GM12878 (cell line): ENCODE measurements at regions not wholly inside any gene's neighbourhood (a gene's known extent, or its start where the extent isn't known, plus 50 kb on each side); places are given as distances from the start of the nearest gene placed in this dataset.

Source experiments
- ATAC-seq: fragments of 200-7000 bp; cut with Tn5 transposase; 3 replicates; pipeline ENCODE4 v1.9.1; 2020; ENCODE audit warnings: mild to moderate bottlenecking, moderate library complexity
- BruUV-seq: library from RNA; stranded (reverse); fragments of 400-500 nt; replicated peaks from 2 replicates; lab custom pipeline; 2021; lab: Mats Ljungman, UMichigan
- CTCF ChIA-PET: fragments of 300-600 bp; sonication (Branson Sonifier 250); formaldehyde crosslinking; extraction: SDS; loops from one replicate; lab custom pipeline; 2021; ENCODE audit warnings: inconsistent platforms; lab: Yijun Ruan, JAX
- POLR2A ChIA-PET: fragments of 350-600 bp; formaldehyde crosslinking; extraction: SDS; loops from one replicate; lab custom pipeline; 2021; ENCODE audit warnings: inconsistent platforms; lab: Charles Lee
- RAD21 ChIA-PET: fragments of 300-600 bp; sonication (Branson Sonifier 250); formaldehyde crosslinking; loops from one replicate; lab custom pipeline; 2023; ENCODE audit warnings: antibody characterized with exemption; ENCODE audit not compliant: unreplicated experiment; lab: Charles Lee
- SMC1A ChIA-PET: fragments of 300-600 bp; sonication (Branson Sonifier 250); formaldehyde crosslinking; loops from one replicate; lab custom pipeline; 2023; ENCODE audit not compliant: unreplicated experiment, uncharacterized antibody; lab: Charles Lee
- DNase-seq: peaks from one replicate; pipeline ENCODE4 v3.0.0-alpha.2; 2011; ENCODE audit warnings: low read depth, low spot score
- FAIRE-seq: peaks from 3 replicates; lab custom pipeline; 2011; peaks lifted over from hg19 to GRCh38; lab: Jason Lieb, UNC
- H2AFZ ChIP-seq: 2 replicates; pipeline ENCODE4 v1.6.0; 2011; ENCODE audit warnings: low read depth, low read length, control low read depth; ENCODE audit not compliant: control insufficient read depth
- H3K27ac ChIP-seq: 2 replicates; pipeline ENCODE4 v1.5.1; 2011; ENCODE audit warnings: control low read depth; ENCODE audit not compliant: control insufficient read depth, insufficient read depth
- H3K27me3 ChIP-seq, 2 experiments: replicated peaks in 1 of 2; 2 replicates each; pipeline versions ENCODE4 v1.6.0 to v1.6.1; 2011; ENCODE audit warnings: low read length in 1 of 2; ENCODE audit not compliant: control insufficient read depth in 2 of 2, insufficient read depth in 2 of 2
- H3K36me3 ChIP-seq, 2 experiments: 2 replicates each; pipeline ENCODE4 v1.5.1; 2011; ENCODE audit warnings: low read length in 1 of 2; ENCODE audit not compliant: control insufficient read depth in 2 of 2, insufficient read depth in 2 of 2
- H3K4me1 ChIP-seq: 2 replicates; pipeline ENCODE4 v1.6.1; 2011; ENCODE audit warnings: mild to moderate bottlenecking, low read length, moderate library complexity, mixed read lengths; ENCODE audit not compliant: control insufficient read depth, insufficient read depth
- H3K4me2 ChIP-seq: 2 replicates; pipeline ENCODE4 v1.6.0; 2011; ENCODE audit warnings: control low read depth; ENCODE audit not compliant: control insufficient read depth, insufficient read depth
- H3K4me3 ChIP-seq: fragments of 200-600 bp; sonication (generic); 2 replicates; pipeline ENCODE4 v1.5.1; 2016
- H3K79me2 ChIP-seq: 2 replicates; pipeline ENCODE4 v1.6.0; 2011; ENCODE audit warnings: low read length; ENCODE audit not compliant: control insufficient read depth, insufficient read depth
- H3K9ac ChIP-seq: 2 replicates; pipeline ENCODE4 v1.8.0; 2011; ENCODE audit warnings: low read length, control low read depth, mixed read lengths; ENCODE audit not compliant: control insufficient read depth, insufficient read depth
- H3K9me3 ChIP-seq: replicated peaks from 3 replicates; pipeline ENCODE4 v1.5.1; 2011; ENCODE audit warnings: mild to moderate bottlenecking, low read length; ENCODE audit not compliant: control insufficient read depth, insufficient read depth
- H4K20me1 ChIP-seq: 2 replicates; pipeline ENCODE4 v1.6.0; 2011; ENCODE audit not compliant: control insufficient read depth, insufficient read depth
- BCL11A ChIP-seq: IDR thresholded peaks from 2 replicates; pipeline ENCODE4 v1.6.1; 2011; ENCODE audit warnings: low read depth, low read length
- HDGF ChIP-seq: fragments of 450-650 bp; IDR thresholded peaks from 2 replicates; pipeline ENCODE4 v1.6.1; 2016; ENCODE audit warnings: antibody characterized with exemption
- KDM1A ChIP-seq: fragments of 200-600 bp; sonication (generic); IDR thresholded peaks from 2 replicates; pipeline ENCODE4 v1.6.1; 2016; ENCODE audit warnings: borderline replicate concordance
- NFYA ChIP-seq: IDR thresholded peaks from 2 replicates; pipeline ENCODE4 v1.6.1; 2011; ENCODE audit warnings: low read depth, mild to moderate bottlenecking, low read length, improper control_type of control experiment, borderline replicate concordance
- RCOR1 ChIP-seq: conservative IDR thresholded peaks from 2 replicates; pipeline ENCODE4 v1.6.1; 2012; ENCODE audit warnings: low read depth, low read length, improper control_type of control experiment
- SREBF1 ChIP-seq: IDR thresholded peaks from 2 replicates; pipeline ENCODE4 v1.6.1; 2012; ENCODE audit warnings: mild to moderate bottlenecking, low read length
- WGBS: methylation state at CpG from one replicate; pipeline ENCODE4 v1.1.6; 2016; ENCODE audit warnings: low lambda C conversion rate; ENCODE audit not compliant: insufficient replicate concordance, insufficient coverage; ENCODE audit errors: missing lambda C conversion rate; 5-methylcytosine and 5-hydroxymethylcytosine counted together
- in situ Hi-C: fragments of 300-500 bp; cut with MboI; formaldehyde crosslinking; loops from 9 replicates; pipeline ENCODE4 v1.14.3; 2018; ENCODE audit warnings: mixed read lengths
- intact Hi-C: fragments of 100-400 bp; cut with micrococcal nuclease; formaldehyde crosslinking; loops from one replicate; pipeline ENCODE4 v1.14.2; 2022; ENCODE audit not compliant: unreplicated experiment
- TF ChIP-seq, protein P1 (sequence below): IDR thresholded peaks from 2 replicates; pipeline ENCODE4 v1.6.1; 2011; ENCODE audit warnings: borderline replicate concordance, low read depth, mild to moderate bottlenecking, moderate library complexity, low read length; ENCODE audit not compliant: insufficient read depth, poor library complexity, severe bottlenecking
- TF ChIP-seq, protein P2 (sequence below): IDR thresholded peaks from 2 replicates; pipeline ENCODE4 v1.6.1; 2012; ENCODE audit warnings: mild to moderate bottlenecking, low read depth, low read length

DNA sequence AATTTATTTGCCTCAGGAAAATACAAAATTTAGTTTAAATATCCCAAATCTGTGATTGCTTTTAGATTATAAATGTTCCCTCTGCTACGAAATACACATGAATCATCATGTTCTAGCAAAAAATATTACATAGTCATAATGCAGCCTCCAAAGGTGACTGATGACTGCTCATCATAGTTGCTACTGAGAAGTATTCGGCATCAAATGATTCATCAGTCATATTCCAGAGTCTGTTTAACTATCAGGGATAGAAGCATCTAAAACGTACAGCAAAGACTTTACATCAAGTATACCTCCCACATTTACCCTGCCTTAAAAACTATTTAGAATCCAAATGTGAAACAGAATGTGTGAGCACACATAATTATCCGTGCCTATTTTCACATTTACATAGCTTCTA lies 626.0 kb downstream of the CDH26 start:
- H3K4me3 ChIP-seq: no peak overlapping the region
- H3K36me3 ChIP-seq: no peaks in the 10 kb centered on the region
- CTCF ChIA-PET: no interaction called here
- no peak for DNase-seq
- no peaks in the 10 kb centered on the region for H4K20me1 ChIP-seq
- 13% methylated on average over 4 of the region's 4 CpGs for WGBS
- ATAC-seq: no peak
- TF ChIP-seq, protein P1, sequence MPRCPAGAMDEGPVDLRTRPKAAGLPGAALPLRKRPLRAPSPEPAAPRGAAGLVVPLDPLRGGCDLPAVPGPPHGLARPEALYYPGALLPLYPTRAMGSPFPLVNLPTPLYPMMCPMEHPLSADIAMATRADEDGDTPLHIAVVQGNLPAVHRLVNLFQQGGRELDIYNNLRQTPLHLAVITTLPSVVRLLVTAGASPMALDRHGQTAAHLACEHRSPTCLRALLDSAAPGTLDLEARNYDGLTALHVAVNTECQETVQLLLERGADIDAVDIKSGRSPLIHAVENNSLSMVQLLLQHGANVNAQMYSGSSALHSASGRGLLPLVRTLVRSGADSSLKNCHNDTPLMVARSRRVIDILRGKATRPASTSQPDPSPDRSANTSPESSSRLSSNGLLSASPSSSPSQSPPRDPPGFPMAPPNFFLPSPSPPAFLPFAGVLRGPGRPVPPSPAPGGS: no peak
- TF ChIP-seq HDGF (no peak), KDM1A (no peak), SREBF1 (no peak), NFYA (no peak), RCOR1 (no peak), BCL11A (no peak)
- TF ChIP-seq, protein P2, sequence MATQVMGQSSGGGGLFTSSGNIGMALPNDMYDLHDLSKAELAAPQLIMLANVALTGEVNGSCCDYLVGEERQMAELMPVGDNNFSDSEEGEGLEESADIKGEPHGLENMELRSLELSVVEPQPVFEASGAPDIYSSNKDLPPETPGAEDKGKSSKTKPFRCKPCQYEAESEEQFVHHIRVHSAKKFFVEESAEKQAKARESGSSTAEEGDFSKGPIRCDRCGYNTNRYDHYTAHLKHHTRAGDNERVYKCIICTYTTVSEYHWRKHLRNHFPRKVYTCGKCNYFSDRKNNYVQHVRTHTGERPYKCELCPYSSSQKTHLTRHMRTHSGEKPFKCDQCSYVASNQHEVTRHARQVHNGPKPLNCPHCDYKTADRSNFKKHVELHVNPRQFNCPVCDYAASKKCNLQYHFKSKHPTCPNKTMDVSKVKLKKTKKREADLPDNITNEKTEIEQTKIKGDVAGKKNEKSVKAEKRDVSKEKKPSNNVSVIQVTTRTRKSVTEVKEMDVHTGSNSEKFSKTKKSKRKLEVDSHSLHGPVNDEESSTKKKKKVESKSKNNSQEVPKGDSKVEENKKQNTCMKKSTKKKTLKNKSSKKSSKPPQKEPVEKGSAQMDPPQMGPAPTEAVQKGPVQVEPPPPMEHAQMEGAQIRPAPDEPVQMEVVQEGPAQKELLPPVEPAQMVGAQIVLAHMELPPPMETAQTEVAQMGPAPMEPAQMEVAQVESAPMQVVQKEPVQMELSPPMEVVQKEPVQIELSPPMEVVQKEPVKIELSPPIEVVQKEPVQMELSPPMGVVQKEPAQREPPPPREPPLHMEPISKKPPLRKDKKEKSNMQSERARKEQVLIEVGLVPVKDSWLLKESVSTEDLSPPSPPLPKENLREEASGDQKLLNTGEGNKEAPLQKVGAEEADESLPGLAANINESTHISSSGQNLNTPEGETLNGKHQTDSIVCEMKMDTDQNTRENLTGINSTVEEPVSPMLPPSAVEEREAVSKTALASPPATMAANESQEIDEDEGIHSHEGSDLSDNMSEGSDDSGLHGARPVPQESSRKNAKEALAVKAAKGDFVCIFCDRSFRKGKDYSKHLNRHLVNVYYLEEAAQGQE: no peak
- TF ChIP-seq, all 136 proteins: peak for 0
- Histone ChIP-seq H3K4me1 (no peaks in the 10 kb centered on the region), H3K27ac (no peak overlapping the region), H3K9me3 (no peaks in the 10 kb centered on the region; the same call in 2 of the 3 replicates), H3K27me3 (no peaks in the 10 kb centered on the region), H2AFZ (no peak overlapping the region), H3K9ac (no peak overlapping the region), H3K79me2 (no peaks in the 10 kb centered on the region), H3K4me2 (no peak overlapping the region)
- in situ Hi-C loops: no loop called here
- FAIRE-seq: no peak
- ChIA-PET POLR2A (no interaction called here), RAD21 (no interaction called here), SMC1A (no interaction called here)
- no TSS peak for BruUV-seq
- intact Hi-C loops: no loop called here
